Loucy (cell line): ENCODE measurements at regions not wholly inside any gene's neighbourhood (a gene's known extent, or its start where the extent isn't known, plus 50 kb on each side); places are given as distances from the start of the nearest gene placed in this dataset.

Source experiments
- CTCF ChIP-seq: fragments of 200-600 bp; sonication (generic); conservative IDR thresholded peaks from 2 replicates; pipeline ENCODE4 v1.5.1; 2014; ENCODE audit warnings: mild to moderate bottlenecking, antibody characterized with exemption, low read length
- EZH2phosphoT487 ChIP-seq: fragments of 200-600 bp; IDR thresholded peaks from 2 replicates; pipeline ENCODE4 v1.6.1; 2018; ENCODE audit warnings: antibody characterized with exemption, mild to moderate bottlenecking, moderate library complexity, borderline replicate concordance

DNA sequence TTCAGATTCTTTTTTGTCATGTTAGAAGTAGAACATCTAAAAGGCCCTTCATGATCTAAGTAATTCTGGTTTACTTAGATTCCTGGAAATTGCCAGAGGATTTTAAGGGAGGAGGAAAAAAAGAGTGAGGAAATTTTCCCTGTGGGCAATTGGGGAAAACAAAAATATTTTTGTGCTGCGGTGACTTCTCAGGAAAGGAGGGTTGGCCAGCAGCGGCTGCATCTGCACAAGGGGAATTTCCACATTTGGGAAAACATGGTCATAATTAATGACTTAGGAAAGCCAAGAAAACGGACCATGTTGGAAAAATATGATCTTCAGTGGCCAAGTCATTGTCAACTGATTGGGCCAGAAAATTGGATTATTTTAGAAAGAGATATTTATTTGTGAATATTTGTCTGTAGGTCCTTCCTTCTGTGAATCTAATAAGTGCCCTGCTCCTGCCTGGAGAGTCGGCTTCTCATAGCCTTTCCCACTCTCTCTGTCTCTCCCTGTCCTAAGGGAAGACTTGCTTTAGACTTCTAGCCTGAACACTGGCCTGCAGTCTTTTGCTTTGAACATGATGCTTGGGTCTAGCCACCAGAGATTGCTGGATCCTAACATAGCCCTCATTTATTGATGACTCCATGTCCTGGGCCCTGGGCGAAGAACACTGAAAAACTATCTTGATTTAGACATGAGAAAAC lies 124.2 kb upstream of the MKLN1 start:
- TF ChIP-seq CTCF: no peak
- no peak for TF ChIP-seq EZH2phosphoT487
